Activated CD8-positive, alpha-beta T cell treated with anti-CD3 and anti-CD28 coated beads for 36 hours (primary cell): ENCODE measurements at regions not wholly inside any gene's neighbourhood (a gene's known extent, or its start where the extent isn't known, plus 50 kb on each side); places are given as distances from the start of the nearest gene placed in this dataset.

Experiments
- ATAC-seq: fragments of 200-7000 bp; cut with Tn5 transposase; one replicate; pipeline ENCODE4 v1.10.0; 2021; ENCODE audit warnings: mild to moderate bottlenecking, moderate library complexity
- CTCF ChIA-PET: fragments of 350-600 bp; sonication (Branson Sonifier 250); formaldehyde crosslinking; loops from one replicate; lab custom pipeline; 2021; ENCODE audit warnings: antibody characterized with exemption; lab: Charles Lee
- POLR2A ChIA-PET: fragments of 350-600 bp; sonication (Branson Sonifier 250); formaldehyde crosslinking; loops from one replicate; lab custom pipeline; 2021; ENCODE audit warnings: antibody characterized with exemption; lab: Charles Lee
- DNase-seq: peaks from one replicate; pipeline ENCODE4 v3.0.0-alpha.2; 2020
- H3K27ac Mint-ChIP-seq: one replicate; pipeline ENCODE4 v1.8.0; 2021; ENCODE audit warnings: mild to moderate bottlenecking, mixed read lengths
- H3K27me3 Mint-ChIP-seq: one replicate; pipeline ENCODE4 v1.8.0; 2021; ENCODE audit warnings: mixed read lengths
- H3K36me3 Mint-ChIP-seq: one replicate; pipeline ENCODE4 v1.8.0; 2021; ENCODE audit warnings: low read depth, mixed read lengths
- H3K4me1 Mint-ChIP-seq: one replicate; pipeline ENCODE4 v1.8.0; 2021; ENCODE audit warnings: low read depth, mixed read lengths
- H3K4me3 Mint-ChIP-seq: one replicate; pipeline ENCODE4 v1.8.0; 2021; ENCODE audit warnings: mild to moderate bottlenecking, moderate library complexity, mixed read lengths
- H3K9me3 Mint-ChIP-seq: one replicate; pipeline ENCODE4 v1.8.0; 2021; ENCODE audit warnings: mixed read lengths
- intact Hi-C: fragments of 100-400 bp; cut with micrococcal nuclease; formaldehyde crosslinking; loops from one replicate; pipeline ENCODE4 v1.10.0; 2022
- TF ChIP-seq, protein P1 (sequence below): fragments of 200-600 bp; IDR thresholded peaks from one replicate; pipeline ENCODE4 v1.8.0; 2022; ENCODE audit warnings: antibody characterized with exemption, mild to moderate bottlenecking

DNA sequence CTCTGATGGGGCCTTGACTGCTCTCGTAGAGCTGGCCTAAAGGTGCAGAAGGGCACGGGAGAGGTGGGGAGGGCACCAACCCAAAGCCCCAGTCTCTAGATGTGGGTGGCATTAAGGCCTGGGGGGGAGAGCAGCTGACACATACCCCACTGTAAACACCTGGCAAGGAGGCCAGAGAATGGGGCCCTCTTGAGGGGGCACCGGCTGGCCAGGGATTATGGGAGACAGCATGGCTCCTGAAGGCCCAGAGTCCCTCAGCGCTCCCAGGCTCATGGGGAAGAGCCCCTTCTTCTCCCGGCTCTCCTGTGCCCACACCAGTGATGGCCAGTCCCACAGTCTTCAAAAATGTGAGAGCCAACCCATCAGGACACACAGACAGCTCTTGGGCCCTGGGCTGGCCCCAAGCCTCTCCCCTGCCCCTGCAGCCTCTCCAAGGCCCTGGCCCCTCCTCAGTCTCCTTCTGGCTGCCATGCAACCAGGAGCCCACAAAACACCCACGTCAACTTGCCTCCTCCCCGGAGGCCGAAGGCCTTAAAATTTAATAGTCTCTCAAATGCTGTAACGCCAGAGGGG, 58.2 kb upstream of the FOXP4 start:
- no peak overlapping the region for H3K4me3 Mint-ChIP-seq
- CTCF ChIA-PET, result no interaction called here
- TF ChIP-seq, protein P1, sequence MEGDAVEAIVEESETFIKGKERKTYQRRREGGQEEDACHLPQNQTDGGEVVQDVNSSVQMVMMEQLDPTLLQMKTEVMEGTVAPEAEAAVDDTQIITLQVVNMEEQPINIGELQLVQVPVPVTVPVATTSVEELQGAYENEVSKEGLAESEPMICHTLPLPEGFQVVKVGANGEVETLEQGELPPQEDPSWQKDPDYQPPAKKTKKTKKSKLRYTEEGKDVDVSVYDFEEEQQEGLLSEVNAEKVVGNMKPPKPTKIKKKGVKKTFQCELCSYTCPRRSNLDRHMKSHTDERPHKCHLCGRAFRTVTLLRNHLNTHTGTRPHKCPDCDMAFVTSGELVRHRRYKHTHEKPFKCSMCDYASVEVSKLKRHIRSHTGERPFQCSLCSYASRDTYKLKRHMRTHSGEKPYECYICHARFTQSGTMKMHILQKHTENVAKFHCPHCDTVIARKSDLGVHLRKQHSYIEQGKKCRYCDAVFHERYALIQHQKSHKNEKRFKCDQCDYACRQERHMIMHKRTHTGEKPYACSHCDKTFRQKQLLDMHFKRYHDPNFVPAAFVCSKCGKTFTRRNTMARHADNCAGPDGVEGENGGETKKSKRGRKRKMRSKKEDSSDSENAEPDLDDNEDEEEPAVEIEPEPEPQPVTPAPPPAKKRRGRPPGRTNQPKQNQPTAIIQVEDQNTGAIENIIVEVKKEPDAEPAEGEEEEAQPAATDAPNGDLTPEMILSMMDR, result no peak
- no peaks in the 10 kb centered on the region for H3K9me3 Mint-ChIP-seq
- POLR2A ChIA-PET, result no interaction called here
- intact Hi-C loops, result no loop called here
- H3K36me3 Mint-ChIP-seq, result no peaks in the 10 kb centered on the region
- H3K27me3 Mint-ChIP-seq, result peaks cover 22% of the 10 kb centered on the region
- no peak for DNase-seq
- no peaks in the 10 kb centered on the region for H3K4me1 Mint-ChIP-seq
- no peak overlapping the region for H3K27ac Mint-ChIP-seq
- no peak for ATAC-seq

DNA sequence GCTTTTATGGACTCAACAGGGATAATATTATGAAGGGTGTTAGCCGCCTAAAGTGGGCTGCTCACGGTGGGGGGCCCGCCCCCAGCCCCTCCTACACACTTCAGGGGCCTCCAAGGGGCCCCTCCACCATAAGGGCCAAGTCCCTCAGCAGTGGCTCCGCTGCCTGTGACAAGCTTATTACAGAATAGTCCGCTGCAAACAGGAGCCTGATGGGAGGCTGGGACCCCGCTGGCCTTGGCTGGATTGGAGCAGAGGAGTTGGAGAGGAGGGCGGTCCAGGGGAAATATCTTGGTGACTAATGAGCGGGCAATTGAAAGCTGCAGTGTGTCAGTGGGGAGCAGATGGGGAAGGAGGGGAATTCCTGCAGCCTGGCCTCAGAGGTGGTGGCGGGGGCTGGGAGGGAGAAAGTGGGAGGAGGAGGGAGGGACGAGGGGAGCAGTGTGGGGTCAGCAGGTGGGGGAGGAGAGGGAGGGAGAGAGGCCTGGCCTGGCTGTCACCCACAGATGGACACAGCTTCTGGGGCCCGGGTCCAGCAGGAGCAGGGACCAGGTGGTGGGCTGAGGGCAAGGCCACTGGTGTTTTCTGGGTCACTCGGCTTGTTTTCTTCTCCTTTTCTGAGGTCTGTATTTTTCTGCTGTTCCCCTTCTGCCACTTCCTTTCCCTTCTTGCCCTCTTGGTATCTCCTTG, 57.6 kb upstream of the FOXP4 start:
- TF ChIP-seq, protein P1, result no peak
- ATAC-seq (no peak), DNase-seq (no peak)
- H3K9me3 Mint-ChIP-seq, result no peaks in the 10 kb centered on the region
- no peak overlapping the region for H3K4me3 Mint-ChIP-seq
- no peaks in the 10 kb centered on the region for H3K36me3 Mint-ChIP-seq
- H3K27me3 Mint-ChIP-seq, result peaks cover 22% of the 10 kb centered on the region
- ChIA-PET CTCF (no interaction called here), POLR2A (no interaction called here)
- intact Hi-C loops, result no loop called here
- H3K27ac Mint-ChIP-seq, result no peak overlapping the region
- no peaks in the 10 kb centered on the region for H3K4me1 Mint-ChIP-seq

DNA sequence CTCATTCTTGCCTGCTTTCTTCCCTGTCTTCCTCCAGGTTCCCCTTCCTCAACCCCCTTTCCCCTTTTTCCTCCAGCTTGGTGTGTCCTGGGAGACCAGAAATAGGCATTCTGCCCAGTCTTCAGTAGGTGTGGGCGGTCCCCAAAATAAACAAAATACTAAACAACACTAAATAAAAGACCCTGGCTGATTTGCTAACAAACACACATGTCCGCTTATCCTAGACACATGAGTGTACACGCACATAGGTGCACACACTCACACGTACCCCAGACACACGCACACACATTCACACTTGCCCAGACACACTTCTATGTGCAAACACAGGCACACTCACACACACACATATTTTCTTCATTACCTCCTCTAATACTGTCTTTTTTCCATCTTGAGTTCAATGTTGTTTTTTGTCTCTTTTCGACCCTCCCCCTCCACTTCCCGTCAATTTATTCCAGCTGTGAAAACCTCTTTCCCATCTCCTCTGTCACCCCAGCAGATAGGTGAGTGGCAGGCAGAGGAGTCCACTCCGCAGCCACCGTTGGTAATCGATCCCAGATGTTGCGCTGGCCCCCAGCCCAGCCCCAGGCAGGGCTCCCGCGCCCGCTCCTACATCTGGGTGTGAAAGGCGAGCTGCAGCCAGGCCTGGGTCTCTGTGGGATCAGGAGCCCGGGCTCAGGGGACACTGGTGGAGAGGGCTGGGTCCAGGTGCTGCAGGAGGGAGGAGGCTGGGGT, 56.9 kb upstream of the FOXP4 start:
- TF ChIP-seq, protein P1, result no peak
- H3K27ac Mint-ChIP-seq, result no peak overlapping the region
- no peak overlapping the region for H3K4me3 Mint-ChIP-seq
- H3K9me3 Mint-ChIP-seq, result no peaks in the 10 kb centered on the region
- H3K36me3 Mint-ChIP-seq, result no peaks in the 10 kb centered on the region
- ChIA-PET POLR2A (no interaction called here), CTCF (no interaction called here)
- H3K27me3 Mint-ChIP-seq, result peaks cover 24% of the 10 kb centered on the region
- no peaks in the 10 kb centered on the region for H3K4me1 Mint-ChIP-seq
- no peak for ATAC-seq
- no peak for DNase-seq
- intact Hi-C loops, result no loop called here

DNA sequence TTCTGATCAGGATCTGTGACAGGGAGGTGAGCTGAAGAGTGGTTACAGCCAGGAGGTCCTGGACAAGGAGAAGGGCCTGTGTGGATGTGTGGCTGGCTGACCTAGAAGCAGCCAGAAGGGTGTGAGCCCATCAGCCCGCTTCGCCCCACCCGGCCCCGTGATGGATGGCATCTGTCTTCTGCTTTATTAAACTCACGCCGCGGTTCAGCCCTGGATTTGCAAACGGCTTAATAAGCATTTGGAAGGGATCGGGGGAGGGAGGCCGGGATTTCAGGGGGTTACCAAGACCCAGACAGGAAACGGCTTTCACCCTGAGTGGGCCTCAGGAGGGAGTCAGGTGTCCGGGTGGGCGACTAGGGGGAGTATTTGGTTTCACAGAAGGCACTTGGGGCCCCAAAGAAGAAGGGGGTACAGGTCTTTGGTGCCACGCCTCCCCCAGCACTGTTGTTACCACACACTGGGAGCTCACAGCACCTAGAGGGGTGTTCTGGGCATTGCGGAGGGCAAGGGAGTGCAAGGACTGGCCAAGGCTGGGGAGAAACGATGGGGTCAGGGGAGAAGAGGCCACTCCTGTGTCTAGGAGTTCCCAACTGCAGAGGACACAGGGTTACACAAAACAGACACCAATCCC, 53.8 kb upstream of the FOXP4 start:
- ChIA-PET CTCF (interaction anchor here (1.5 kb wide), 1 partner anchor 68 kb away, joined by 7 read pairs; no protein-coding TSS in a partner anchor), POLR2A (no interaction called here)
- TF ChIP-seq, protein P1, result no peak
- Mint-ChIP-seq H3K36me3 (no peaks in the 10 kb centered on the region), H3K4me1 (no peaks in the 10 kb centered on the region), H3K4me3 (no peak overlapping the region), H3K9me3 (no peaks in the 10 kb centered on the region), H3K27ac (no peak overlapping the region), H3K27me3 (peaks cover 18% of the 10 kb centered on the region)
- intact Hi-C loops, result no loop called here
- DNase-seq (no peak), ATAC-seq (no peak)
